Endothelial cell of umbilical vein (primary cell): ENCODE measurements at regions not wholly inside any gene's neighbourhood (a gene's known extent, or its start where the extent isn't known, plus 50 kb on each side); places are given as distances from the start of the nearest gene placed in this dataset.

Source experiments
- BruUV-seq: library from RNA; stranded (reverse); fragments of 400-500 nt; replicated peaks from 2 replicates; lab custom pipeline; 2021; lab: Mats Ljungman, UMichigan
- CTCF ChIA-PET: fragments of 300-600, 350-600 bp; sonication (Branson Sonifier 250); formaldehyde crosslinking; loops from one replicate; lab custom pipeline; 2021; ENCODE audit warnings: antibody characterized with exemption, inconsistent platforms; lab: Charles Lee
- POLR2A ChIA-PET: fragments of 300-600, 350-600 bp; sonication (Branson Sonifier 250); formaldehyde crosslinking; loops from one replicate; lab custom pipeline; 2021; ENCODE audit warnings: antibody characterized with exemption, inconsistent platforms; lab: Charles Lee
- DNase-seq: peaks from one replicate; pipeline ENCODE4 v3.0.0-alpha.2; 2011; ENCODE audit warnings: low read depth, low spot score
- FAIRE-seq: peaks from 2 replicates; lab custom pipeline; 2011; peaks lifted over from hg19 to GRCh38; lab: Jason Lieb, UNC
- H2AFZ ChIP-seq: 2 replicates; pipeline ENCODE4 v1.6.0; 2012; ENCODE audit warnings: low read depth, low read length, control low read depth, inconsistent platforms
- H3K27ac ChIP-seq: 2 replicates; pipeline ENCODE4 v1.5.1; 2011; ENCODE audit warnings: low read depth, mild to moderate bottlenecking, control low read depth, low read length, moderate library complexity; ENCODE audit not compliant: insufficient read depth
- H3K27me3 ChIP-seq, 2 experiments: 2 replicates each; pipeline versions ENCODE4 v1.6.0 to v1.6.1; 2011; ENCODE audit warnings: low read length in 2 of 2, mixed read lengths in 1 of 2; ENCODE audit not compliant: control insufficient read depth in 2 of 2, insufficient read depth in 2 of 2
- H3K36me3 ChIP-seq, 2 experiments: 2 replicates in 1 of 2; 3 replicates in 1 of 2; pipeline ENCODE4 v1.5.1; 2011; ENCODE audit warnings: low read length in 2 of 2, mild to moderate bottlenecking in 1 of 2, moderate library complexity in 1 of 2; ENCODE audit not compliant: control insufficient read depth in 2 of 2, insufficient read depth in 2 of 2; ENCODE audit errors: extremely low read depth in 1 of 2
- H3K4me1 ChIP-seq: 3 replicates; pipeline ENCODE4 v1.5.1; 2011; ENCODE audit warnings: mild to moderate bottlenecking, low read length; ENCODE audit not compliant: control insufficient read depth, insufficient read depth; ENCODE audit errors: extremely low read depth
- H3K4me2 ChIP-seq: 2 replicates; pipeline ENCODE4 v1.6.1; 2011; ENCODE audit warnings: low read length, control low read depth, mixed read lengths; ENCODE audit not compliant: insufficient read depth
- H3K4me3 ChIP-seq, 3 experiments: fragments of 200-600 bp in 1 of 3; sonication (generic), shearing (Covaris generic) in 1 of 3; replicated peaks in 1 of 3; 2 replicates each; pipeline ENCODE4 v1.5.1; 2011 to 2016; ENCODE audit warnings: control low read depth in 3 of 3, low read length in 3 of 3, mild to moderate bottlenecking in 2 of 3, inconsistent platforms in 1 of 3, low read depth in 1 of 3, moderate library complexity in 1 of 3; ENCODE audit not compliant: insufficient read depth in 1 of 3
- H3K79me2 ChIP-seq: 2 replicates; pipeline ENCODE4 v1.6.0; 2012; ENCODE audit warnings: low read length, inconsistent platforms; ENCODE audit not compliant: control insufficient read depth, insufficient read depth
- H3K9ac ChIP-seq: replicated peaks from 2 replicates; pipeline ENCODE3; 2011; ENCODE audit warnings: low read length, control low read depth; ENCODE audit not compliant: insufficient read depth; ENCODE audit errors: extremely low read depth
- H3K9me1 ChIP-seq: replicated peaks from 3 replicates; pipeline ENCODE4 v1.6.0; 2011; ENCODE audit warnings: mild to moderate bottlenecking, low read length; ENCODE audit not compliant: control insufficient read depth, insufficient read depth; ENCODE audit errors: extremely low read depth
- H3K9me3 ChIP-seq: replicated peaks from 2 replicates; pipeline ENCODE4 v1.5.1; 2012; ENCODE audit warnings: low read length, inconsistent platforms; ENCODE audit not compliant: control insufficient read depth, insufficient read depth
- H4K20me1 ChIP-seq: replicated peaks from 2 replicates; pipeline ENCODE3; 2011; ENCODE audit warnings: mild to moderate bottlenecking, low read length; ENCODE audit not compliant: control insufficient read depth, insufficient read depth; ENCODE audit errors: extremely low read depth
- EZH2 ChIP-seq: IDR thresholded peaks from 2 replicates; pipeline ENCODE4 v1.6.1; 2012; ENCODE audit warnings: borderline replicate concordance, low read depth, mild to moderate bottlenecking, moderate library complexity, low read length, inconsistent platforms; ENCODE audit not compliant: severe bottlenecking
- FOS ChIP-seq: IDR thresholded peaks from 2 replicates; pipeline ENCODE4 v1.6.1; 2011; ENCODE audit warnings: mild to moderate bottlenecking, low read length, moderate library complexity, borderline replicate concordance; ENCODE audit not compliant: insufficient read depth
- GATA2 ChIP-seq: IDR thresholded peaks from 2 replicates; pipeline ENCODE4 v1.7.0; 2011; ENCODE audit warnings: low read depth, mild to moderate bottlenecking, moderate library complexity, mixed read lengths, low read length; ENCODE audit not compliant: insufficient read length, insufficient read depth
- JUN ChIP-seq: IDR thresholded peaks from 2 replicates; pipeline ENCODE4 v1.6.1; 2011; ENCODE audit warnings: borderline replicate concordance, low read depth; ENCODE audit not compliant: insufficient read length, insufficient read depth
- MYC ChIP-seq: IDR thresholded peaks from one replicate; pipeline ENCODE4 v1.6.1; 2011; ENCODE audit warnings: mild to moderate bottlenecking, low read depth, low read length
- POLR2A ChIP-seq: IDR thresholded peaks from 2 replicates; pipeline ENCODE4 v1.6.1; 2012; ENCODE audit warnings: low read depth, mild to moderate bottlenecking, control low read depth, low read length
- POLR2AphosphoS5 ChIP-seq: IDR thresholded peaks from 2 replicates; pipeline ENCODE4 v1.6.1; 2012; ENCODE audit warnings: low read depth, mild to moderate bottlenecking, control low read depth, low read length, moderate library complexity; ENCODE audit not compliant: insufficient read depth
- dilution Hi-C: fragments of 300-500 bp; cut with MboI; formaldehyde crosslinking; loops from one replicate; pipeline ENCODE4 v1.15.0; 2019; ENCODE audit warnings: low sequenced_read_pairs; ENCODE audit not compliant: extremely low pct_ligation_motif_present
- intact Hi-C: fragments of 100-400 bp; cut with micrococcal nuclease; formaldehyde crosslinking; loops from one replicate; pipeline ENCODE4 v1.10.0; 2022
- TF ChIP-seq, protein P1 (sequence below): IDR thresholded peaks from 2 replicates; pipeline ENCODE4 v1.6.1; 2011; ENCODE audit not compliant: insufficient read depth, insufficient read length
- TF ChIP-seq, protein P2 (sequence below), 2 donors: IDR thresholded peaks; 1 replicate in 1 of 2; 2 replicates in 1 of 2; pipeline ENCODE4 v1.5.1; 2011; ENCODE audit warnings: low read length in 2 of 2, mild to moderate bottlenecking in 2 of 2, moderate library complexity in 2 of 2, control low read depth in 1 of 2, inconsistent platforms in 1 of 2, low read depth in 1 of 2; ENCODE audit not compliant: insufficient read depth in 1 of 2; ENCODE audit errors: extremely low read depth in 1 of 2

DNA sequence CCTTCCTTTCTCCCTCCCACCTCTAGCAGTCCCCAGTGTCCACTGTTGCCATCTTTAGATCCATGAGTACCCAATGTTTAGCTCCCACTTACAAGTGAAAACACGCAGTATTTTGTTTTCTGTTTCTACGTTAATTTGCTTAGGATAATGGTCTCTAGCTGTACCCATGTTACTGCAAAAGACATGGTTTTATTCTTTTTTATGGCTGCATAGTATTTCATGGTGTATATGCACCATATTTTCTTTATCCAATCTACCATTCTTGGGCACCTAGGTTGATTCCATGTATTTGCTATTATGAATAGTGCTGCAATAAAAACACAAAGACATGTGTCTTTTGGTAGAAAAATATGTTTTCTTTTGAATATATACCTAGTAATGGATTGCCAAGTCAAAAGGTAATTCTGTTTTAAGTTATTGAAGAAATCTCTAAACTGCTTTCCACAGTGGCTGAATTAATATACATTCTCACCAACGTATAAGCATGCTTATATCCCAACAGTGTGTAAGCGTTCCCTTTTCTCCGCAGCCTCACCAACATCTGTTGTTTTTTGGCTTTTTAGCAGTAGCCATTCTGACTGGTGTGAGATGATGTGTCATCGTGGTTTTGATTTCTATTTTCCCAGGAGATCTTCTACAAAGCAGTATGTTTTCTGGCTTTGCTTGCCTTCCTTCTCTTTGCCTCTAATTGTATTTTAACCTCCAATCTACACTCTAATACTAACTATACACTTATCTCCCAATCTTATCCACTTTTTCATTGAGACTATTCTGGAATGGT lies 179.5 kb upstream of the PHF14 start:
- Histone ChIP-seq H4K20me1 (no peaks in the 10 kb centered on the region), H3K4me3 (no peak overlapping the region), H3K9me1 (no peaks in the 10 kb centered on the region), H3K27me3 (no peaks in the 10 kb centered on the region), H3K9me3 (peaks cover 3% of the 10 kb centered on the region), H3K4me1 (no peaks in the 10 kb centered on the region), H3K36me3 (no peaks in the 10 kb centered on the region), H2AFZ (no peak overlapping the region), H3K79me2 (no peaks in the 10 kb centered on the region), H3K4me2 (no peak overlapping the region), H3K9ac (no peak overlapping the region), H3K27ac (no peak overlapping the region)
- FAIRE-seq (no peak), DNase-seq (no peak)
- no peak for TF ChIP-seq EZH2
- TF ChIP-seq JUN = no peak
- no peak for TF ChIP-seq GATA2
- TF ChIP-seq POLR2AphosphoS5 = no peak
- no peak for TF ChIP-seq MYC
- no peak for TF ChIP-seq FOS
- TF ChIP-seq, protein P1, sequence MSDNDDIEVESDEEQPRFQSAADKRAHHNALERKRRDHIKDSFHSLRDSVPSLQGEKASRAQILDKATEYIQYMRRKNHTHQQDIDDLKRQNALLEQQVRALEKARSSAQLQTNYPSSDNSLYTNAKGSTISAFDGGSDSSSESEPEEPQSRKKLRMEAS = no peak
- TF ChIP-seq POLR2A = no peak
- TF ChIP-seq, protein P2, sequence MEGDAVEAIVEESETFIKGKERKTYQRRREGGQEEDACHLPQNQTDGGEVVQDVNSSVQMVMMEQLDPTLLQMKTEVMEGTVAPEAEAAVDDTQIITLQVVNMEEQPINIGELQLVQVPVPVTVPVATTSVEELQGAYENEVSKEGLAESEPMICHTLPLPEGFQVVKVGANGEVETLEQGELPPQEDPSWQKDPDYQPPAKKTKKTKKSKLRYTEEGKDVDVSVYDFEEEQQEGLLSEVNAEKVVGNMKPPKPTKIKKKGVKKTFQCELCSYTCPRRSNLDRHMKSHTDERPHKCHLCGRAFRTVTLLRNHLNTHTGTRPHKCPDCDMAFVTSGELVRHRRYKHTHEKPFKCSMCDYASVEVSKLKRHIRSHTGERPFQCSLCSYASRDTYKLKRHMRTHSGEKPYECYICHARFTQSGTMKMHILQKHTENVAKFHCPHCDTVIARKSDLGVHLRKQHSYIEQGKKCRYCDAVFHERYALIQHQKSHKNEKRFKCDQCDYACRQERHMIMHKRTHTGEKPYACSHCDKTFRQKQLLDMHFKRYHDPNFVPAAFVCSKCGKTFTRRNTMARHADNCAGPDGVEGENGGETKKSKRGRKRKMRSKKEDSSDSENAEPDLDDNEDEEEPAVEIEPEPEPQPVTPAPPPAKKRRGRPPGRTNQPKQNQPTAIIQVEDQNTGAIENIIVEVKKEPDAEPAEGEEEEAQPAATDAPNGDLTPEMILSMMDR (IDR thresholded peaks at IDR 0.05; ENCODE audit: extremely low read depth in 1 of 2, insufficient read depth in 1 of 2, low read depth in 1 of 2, low read length in 2 of 2) = no peak
- intact Hi-C loops = no loop called here
- dilution Hi-C loops = no loop called here
- POLR2A ChIA-PET = no interaction called here
- CTCF ChIA-PET = no interaction called here
- BruUV-seq = no TSS peak
